Pancreas (tissue), 10 donors: ENCODE measurements at regions not wholly inside any gene's neighbourhood (a gene's known extent, or its start where the extent isn't known, plus 50 kb on each side); places are given as distances from the start of the nearest gene placed in this dataset.

Experiments
- ATAC-seq, 4 donors: fragments of 200-7000 bp; cut with Tn5 transposase; one replicate each; pipeline versions ENCODE4 v1.8.0 to v1.9.1; 2020; ENCODE audit warnings: mild to moderate bottlenecking in 4 of 4, moderate library complexity in 4 of 4
- DNase-seq, 6 donors: peaks; one replicate each; pipeline ENCODE4 v3.0.0-alpha.2; 2020
- FAIRE-seq: peaks from 2 replicates; lab custom pipeline; 2012; peaks lifted over from hg19 to GRCh38; lab: Jason Lieb, UNC
- H3K27ac ChIP-seq, 4 donors: fragments of 200-600 bp; sonication (generic); 1 replicate in 3 of 4; 2 replicates in 1 of 4; pipeline versions ENCODE4 v1.5.0 to v1.8.0; 2020
- H3K27me3 ChIP-seq, 4 donors: fragments of 200-600 bp; one replicate each; pipeline ENCODE4 v1.8.0; 2021
- H3K36me3 ChIP-seq, 3 donors: fragments of 200-600 bp; sonication (generic) in 1 of 3; one replicate each; pipeline versions ENCODE4 v1.5.0 to v1.8.0; 2020 to 2021
- H3K4me1 ChIP-seq, 3 donors: fragments of 200-600 bp; one replicate each; pipeline ENCODE4 v1.8.0; 2021
- H3K4me3 ChIP-seq, 4 donors: fragments of 200-600 bp; sonication (generic) in 2 of 4; one replicate each; pipeline versions ENCODE4 v1.5.0 to v1.8.0; 2020 to 2021
- H3K9me3 ChIP-seq, 4 donors: fragments of 200-600 bp; one replicate each; pipeline ENCODE4 v1.8.0; 2021
- WGBS, 2 donors: extraction: QIAGEN DNeasy Blood & Tissue Kit; methylation state at CpG; one replicate each; pipeline ENCODE4 v1.1.7; 2013; 5-methylcytosine and 5-hydroxymethylcytosine counted together
- intact Hi-C, 3 donors: fragments of 100-400 bp; cut with DNase I; formaldehyde crosslinking; loops; one replicate each; pipeline versions ENCODE4 v1.11.1 to v1.14.2; 2022
- TF ChIP-seq, protein P1 (sequence below), 4 donors: fragments of 200-600 bp; sonication (generic) in 3 of 4; IDR thresholded peaks; one replicate each; pipeline versions ENCODE4 v1.5.0 to v1.8.0; 2021; ENCODE audit warnings: antibody characterized with exemption in 4 of 4
- donor health status: healthy with polysubstance abuse.
- donor health status: DM: no; HTN: no; CAD: no; lungs with moderate emphysema.
- donor health status: DM: no; HTN: no; CAD: no.
- donor health status: control.
- donor health status: control.
- donor health status: Bipolar disorder and iron deficiency.
- donor health status: DM: yes; HTN: yes; CAD: no.
- donor health status: DM: no; HTN: no; CAD: no.
- donor health status: DM: no; HTN: no; CAD: no.
- donor health status: DM: yes; HTN: yes; CAD: no.

DNA sequence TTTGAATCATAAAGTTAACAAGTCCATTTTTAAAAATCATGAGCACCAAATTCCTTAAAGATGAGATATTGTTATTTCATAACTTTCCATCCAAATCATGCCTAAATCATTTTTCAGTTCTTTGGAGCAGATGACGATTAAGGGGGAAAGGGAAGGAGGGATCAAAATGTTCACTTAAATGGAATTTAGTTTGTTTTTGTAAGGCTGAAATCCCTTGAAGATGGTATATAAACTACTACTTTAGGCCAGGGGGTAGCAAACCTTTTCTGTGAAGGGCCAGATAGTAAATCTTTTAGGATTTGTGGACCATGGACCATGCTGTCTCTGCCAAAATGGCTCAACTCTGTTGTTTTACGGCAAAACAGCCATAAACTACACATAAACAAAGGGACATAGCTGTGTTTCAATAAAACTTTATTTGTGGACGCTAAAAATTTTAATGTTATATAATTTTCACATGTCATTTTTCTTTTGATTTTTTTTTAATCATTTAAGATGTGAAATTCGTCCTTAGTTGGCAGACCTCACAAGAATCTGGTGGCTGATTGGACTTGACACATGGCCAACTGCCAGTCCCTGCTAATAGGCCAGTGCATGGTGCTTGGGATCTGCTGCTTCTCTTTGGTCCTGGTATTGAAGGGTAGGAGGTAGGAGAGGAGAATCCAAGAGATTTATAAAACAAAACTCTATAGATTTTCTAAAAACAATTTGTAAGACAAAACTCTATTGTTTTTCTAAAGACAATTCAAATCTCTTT is 52.0 kb upstream of the RTN4 start:
- H3K27me3 ChIP-seq: no peaks in the 10 kb centered on the region
- WGBS, 2 donors: 72 to 74% methylated on average over 4 of the region's 4 CpGs
- peaks cover 12 to 37% (median 30%) of the 10 kb centered on the region in 3 donors for H3K4me1 ChIP-seq
- ATAC-seq: no peak
- no peak for DNase-seq
- H3K36me3 ChIP-seq: no peaks in the 10 kb centered on the region
- TF ChIP-seq, protein P1, sequence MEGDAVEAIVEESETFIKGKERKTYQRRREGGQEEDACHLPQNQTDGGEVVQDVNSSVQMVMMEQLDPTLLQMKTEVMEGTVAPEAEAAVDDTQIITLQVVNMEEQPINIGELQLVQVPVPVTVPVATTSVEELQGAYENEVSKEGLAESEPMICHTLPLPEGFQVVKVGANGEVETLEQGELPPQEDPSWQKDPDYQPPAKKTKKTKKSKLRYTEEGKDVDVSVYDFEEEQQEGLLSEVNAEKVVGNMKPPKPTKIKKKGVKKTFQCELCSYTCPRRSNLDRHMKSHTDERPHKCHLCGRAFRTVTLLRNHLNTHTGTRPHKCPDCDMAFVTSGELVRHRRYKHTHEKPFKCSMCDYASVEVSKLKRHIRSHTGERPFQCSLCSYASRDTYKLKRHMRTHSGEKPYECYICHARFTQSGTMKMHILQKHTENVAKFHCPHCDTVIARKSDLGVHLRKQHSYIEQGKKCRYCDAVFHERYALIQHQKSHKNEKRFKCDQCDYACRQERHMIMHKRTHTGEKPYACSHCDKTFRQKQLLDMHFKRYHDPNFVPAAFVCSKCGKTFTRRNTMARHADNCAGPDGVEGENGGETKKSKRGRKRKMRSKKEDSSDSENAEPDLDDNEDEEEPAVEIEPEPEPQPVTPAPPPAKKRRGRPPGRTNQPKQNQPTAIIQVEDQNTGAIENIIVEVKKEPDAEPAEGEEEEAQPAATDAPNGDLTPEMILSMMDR (IDR thresholded peaks at IDR 0.05): no peak
- H3K9me3 ChIP-seq: no peaks in the 10 kb centered on the region
- H3K4me3 ChIP-seq: no peak overlapping the region
- FAIRE-seq: no peak
- intact Hi-C loops: no loop called here
- H3K27ac ChIP-seq: no peak overlapping the region

DNA sequence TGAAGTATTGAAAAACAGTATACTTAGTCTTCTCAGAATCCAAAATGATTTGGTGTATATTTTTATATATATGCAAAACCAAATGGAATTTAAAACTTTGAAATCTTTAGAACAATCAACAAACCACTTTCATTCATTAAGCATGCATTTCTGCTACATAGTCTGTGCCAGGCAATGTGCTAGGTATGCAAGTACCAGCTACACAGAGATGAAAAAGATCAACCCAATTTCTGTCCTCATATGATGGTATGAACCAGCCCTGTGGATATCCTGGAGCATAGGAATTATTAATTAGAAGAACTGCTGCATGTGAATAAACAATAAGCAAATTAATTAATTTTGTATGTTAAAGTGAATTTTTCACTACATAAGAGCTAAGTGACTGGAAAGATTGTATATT is 51.2 kb upstream of the RTN4 start:
- H3K27me3 ChIP-seq: no peaks in the 10 kb centered on the region
- H3K9me3 ChIP-seq: no peaks in the 10 kb centered on the region
- H3K4me3 ChIP-seq: no peak overlapping the region
- H3K36me3 ChIP-seq: no peaks in the 10 kb centered on the region
- TF ChIP-seq, protein P1 (IDR thresholded peaks at IDR 0.05): no peak
- H3K27ac ChIP-seq: no peak overlapping the region
- FAIRE-seq (no peak), DNase-seq (no peak), ATAC-seq (no peak)
- peaks cover 12 to 43% (median 35%) of the 10 kb centered on the region in 3 donors for H3K4me1 ChIP-seq
- intact Hi-C loops: no loop called here

DNA sequence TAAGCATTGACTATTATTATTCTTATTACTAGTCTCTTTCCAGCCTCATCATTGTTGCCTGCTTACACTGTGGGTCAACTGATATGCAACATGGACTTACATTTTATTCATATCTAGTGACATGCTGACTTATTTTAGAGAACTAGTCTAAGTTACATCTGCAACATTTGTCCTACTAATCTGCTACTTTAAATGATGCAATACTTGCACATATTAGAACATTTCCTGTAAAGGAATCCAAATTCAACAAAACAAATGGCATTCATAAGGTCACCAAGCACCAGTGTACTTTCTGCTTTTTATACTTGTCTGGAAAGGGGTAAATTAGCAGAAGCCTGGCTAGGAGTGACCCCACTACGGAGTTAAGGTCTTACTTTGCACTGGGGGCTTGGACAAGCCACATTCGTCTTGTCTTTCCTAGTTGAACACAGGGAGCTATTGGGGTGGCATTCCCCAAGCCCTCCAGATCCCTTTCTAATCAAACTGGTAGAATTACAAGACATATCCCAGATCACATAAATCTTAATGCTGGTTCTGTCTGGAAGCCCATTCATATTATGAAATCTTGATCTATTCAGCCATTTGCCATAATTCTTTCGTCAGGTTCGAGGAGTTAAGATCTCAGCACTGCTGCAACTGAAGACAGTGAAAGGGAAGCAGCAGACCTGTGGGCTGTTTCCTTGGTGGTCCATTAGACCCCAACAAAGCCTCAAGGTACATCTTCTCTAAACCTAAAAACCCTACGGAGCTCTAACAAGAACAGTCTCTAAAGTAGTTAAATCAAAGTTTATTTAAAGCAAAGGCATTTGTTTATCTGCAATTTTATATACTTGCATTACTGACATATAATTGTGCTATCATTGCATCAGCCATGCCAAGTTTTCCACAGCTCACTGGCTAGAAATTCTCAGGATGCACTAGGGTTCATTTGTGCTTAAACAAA is 49.9 kb upstream of the RTN4 start:
- intact Hi-C loops: no loop called here
- TF ChIP-seq, protein P1 (IDR thresholded peaks at IDR 0.05): no peak
- WGBS, 2 donors: 45 to 56% methylated on average over 5 of the region's 5 CpGs
- H3K27me3 ChIP-seq: no peaks in the 10 kb centered on the region
- ATAC-seq (peak; percentile 82 to 87 (median 84)), FAIRE-seq (no peak), DNase-seq (no peak)
- H3K4me3 ChIP-seq: no peak overlapping the region
- no peaks in the 10 kb centered on the region for H3K9me3 ChIP-seq
- no peaks in the 10 kb centered on the region for H3K36me3 ChIP-seq
- peaks cover 12 to 43% (median 35%) of the 10 kb centered on the region in 3 donors for H3K4me1 ChIP-seq
- H3K27ac ChIP-seq: peak overlapping the region; percentile 31 to 71 (median 58)
